RWPE1 (cell line): ENCODE measurements at regions not wholly inside any gene's neighbourhood (a gene's known extent, or its start where the extent isn't known, plus 50 kb on each side); places are given as distances from the start of the nearest gene placed in this dataset.
"Not testable (repeated sequence)": the region's sequence is repeated elsewhere in the genome, so short reads cannot be mapped to it uniquely, and the experiment has no call there.

Experiments
- CTCF ChIA-PET: fragments of 350-600 bp; sonication (Branson Sonifier 250); formaldehyde crosslinking; extraction: SDS; loops from one replicate; lab custom pipeline; 2021; lab: Yijun Ruan, JAX
- POLR2A ChIA-PET: fragments of 400-600 bp; formaldehyde crosslinking; extraction: SDS; loops from one replicate; lab custom pipeline; 2020; ENCODE audit warnings: antibody characterized with exemption; ENCODE audit not compliant: low non-redundant PET; lab: Yijun Ruan, JAX
- DNase-seq: peaks from one replicate; pipeline ENCODE4 v3.0.0; 2012; ENCODE audit warnings: low spot score
- H3K27ac ChIP-seq: fragments of 450-650 bp; 2 replicates; pipeline ENCODE4 v1.5.1; 2017
- TF ChIP-seq, protein P1 (sequence below): fragments of 450-650 bp; conservative IDR thresholded peaks from 2 replicates; pipeline ENCODE4 v1.5.1; 2017; ENCODE audit warnings: low read depth, mild to moderate bottlenecking

DNA sequence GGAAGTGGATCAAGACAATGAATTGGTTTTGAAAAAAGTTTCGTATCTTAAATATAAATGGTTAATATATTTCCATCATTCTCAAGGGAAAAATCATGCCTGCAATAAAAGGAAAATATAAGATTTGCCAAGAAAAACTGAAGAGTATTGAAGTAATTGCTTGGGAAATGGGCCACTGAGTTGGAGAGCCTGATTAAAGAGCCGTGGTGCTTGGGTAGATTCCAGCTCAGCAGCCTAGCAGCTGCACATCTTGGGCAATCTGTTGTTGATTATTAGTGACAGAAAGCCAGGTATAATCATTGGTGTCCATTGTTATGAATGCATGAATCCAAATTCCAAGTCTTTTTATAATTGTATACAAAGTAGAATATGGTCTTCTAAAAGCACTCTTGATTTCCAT lies 800.9 kb upstream of the CHORDC1 start:
- no peak for DNase-seq
- ChIA-PET POLR2A (no interaction called here), CTCF (no interaction called here)
- TF ChIP-seq, protein P1, sequence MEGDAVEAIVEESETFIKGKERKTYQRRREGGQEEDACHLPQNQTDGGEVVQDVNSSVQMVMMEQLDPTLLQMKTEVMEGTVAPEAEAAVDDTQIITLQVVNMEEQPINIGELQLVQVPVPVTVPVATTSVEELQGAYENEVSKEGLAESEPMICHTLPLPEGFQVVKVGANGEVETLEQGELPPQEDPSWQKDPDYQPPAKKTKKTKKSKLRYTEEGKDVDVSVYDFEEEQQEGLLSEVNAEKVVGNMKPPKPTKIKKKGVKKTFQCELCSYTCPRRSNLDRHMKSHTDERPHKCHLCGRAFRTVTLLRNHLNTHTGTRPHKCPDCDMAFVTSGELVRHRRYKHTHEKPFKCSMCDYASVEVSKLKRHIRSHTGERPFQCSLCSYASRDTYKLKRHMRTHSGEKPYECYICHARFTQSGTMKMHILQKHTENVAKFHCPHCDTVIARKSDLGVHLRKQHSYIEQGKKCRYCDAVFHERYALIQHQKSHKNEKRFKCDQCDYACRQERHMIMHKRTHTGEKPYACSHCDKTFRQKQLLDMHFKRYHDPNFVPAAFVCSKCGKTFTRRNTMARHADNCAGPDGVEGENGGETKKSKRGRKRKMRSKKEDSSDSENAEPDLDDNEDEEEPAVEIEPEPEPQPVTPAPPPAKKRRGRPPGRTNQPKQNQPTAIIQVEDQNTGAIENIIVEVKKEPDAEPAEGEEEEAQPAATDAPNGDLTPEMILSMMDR: no peak
- no peak overlapping the region for H3K27ac ChIP-seq

DNA sequence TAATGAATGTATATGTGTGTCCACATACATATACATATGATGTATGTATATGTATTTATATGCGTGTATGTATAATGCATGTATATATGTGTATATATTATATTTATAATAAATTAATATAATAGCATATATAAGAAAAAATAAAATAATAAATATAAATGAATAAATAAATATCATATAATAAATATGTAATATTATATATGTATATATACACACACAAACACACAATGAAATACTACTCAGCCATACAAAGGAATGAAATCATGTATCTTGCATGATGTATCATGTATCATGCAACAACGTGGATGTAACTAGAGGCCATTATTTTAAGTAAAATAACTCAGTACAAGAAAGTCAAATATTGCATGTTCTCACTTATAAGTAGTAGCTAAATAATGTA lies 788.7 kb upstream of the CHORDC1 start:
- POLR2A ChIA-PET: no interaction called here
- no peak for DNase-seq
- CTCF ChIA-PET: no interaction called here
- no peak overlapping the region for H3K27ac ChIP-seq
- TF ChIP-seq, protein P1: no peak

DNA sequence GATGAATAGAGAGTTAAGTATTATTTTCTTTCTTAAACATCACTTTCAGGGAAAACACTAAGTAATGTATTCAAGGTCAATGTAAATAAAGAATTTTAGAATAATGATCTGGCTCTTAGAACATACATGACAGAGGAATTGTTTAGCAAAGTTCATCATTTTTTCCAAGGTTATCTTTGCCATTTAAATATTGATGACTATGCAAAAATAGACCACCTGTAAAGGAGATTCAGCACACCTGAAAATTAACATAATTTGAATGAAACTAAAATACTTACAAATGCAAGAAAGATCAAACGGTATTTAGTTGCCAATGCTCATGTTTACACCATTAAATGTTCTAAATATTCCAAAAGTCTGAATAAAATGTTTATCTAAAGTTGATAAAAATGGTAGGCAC lies 782.6 kb upstream of the CHORDC1 start:
- ChIA-PET CTCF (no interaction called here), POLR2A (no interaction called here)
- TF ChIP-seq, protein P1: no peak
- no peak overlapping the region for H3K27ac ChIP-seq
- DNase-seq: no peak

DNA sequence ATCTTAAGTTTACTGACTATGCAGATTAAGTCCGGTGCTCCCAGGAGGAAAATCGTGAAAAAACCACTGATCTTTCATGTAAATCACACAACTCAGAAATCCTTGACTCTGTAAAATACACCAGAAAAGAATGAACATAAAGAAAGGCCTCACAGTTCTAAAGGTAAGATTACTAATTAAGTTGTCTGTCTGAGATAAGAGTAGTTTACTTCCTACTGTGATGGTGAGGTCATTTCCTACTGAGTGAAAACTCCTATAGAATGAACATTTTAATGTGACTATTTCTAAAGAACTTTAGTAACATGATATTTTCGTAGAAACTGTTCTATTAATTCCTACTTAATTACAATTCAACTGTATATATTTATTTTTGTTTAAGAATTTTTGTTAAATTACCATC lies 774.4 kb upstream of the CHORDC1 start:
- CTCF ChIA-PET: no interaction called here
- no peak for DNase-seq
- no peak overlapping the region for H3K27ac ChIP-seq
- TF ChIP-seq, protein P1: no peak
- POLR2A ChIA-PET: no interaction called here

DNA sequence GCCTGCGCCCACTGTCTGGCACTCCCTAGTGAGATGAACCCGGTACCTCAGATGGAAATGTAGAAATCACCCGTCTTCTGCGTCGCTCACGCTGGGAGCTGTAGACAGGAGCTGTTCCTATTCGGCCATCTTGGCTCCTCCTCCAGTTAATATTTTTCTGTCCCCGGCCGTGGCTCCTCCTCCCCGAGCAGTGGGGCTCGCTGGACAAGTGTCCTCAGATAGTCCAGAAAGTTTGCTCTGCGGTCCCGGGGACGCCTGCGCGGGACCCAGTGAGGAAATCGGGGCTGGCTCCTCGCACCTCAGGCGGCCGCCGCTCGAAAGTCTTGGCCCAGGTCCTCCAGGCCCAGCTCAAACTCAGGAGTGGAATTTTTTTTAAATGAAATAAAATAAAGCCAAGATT lies 749.3 kb upstream of the CHORDC1 start:
- POLR2A ChIA-PET, DNase-seq, CTCF ChIA-PET, H3K27ac ChIP-seq: not testable (repeated sequence)

DNA sequence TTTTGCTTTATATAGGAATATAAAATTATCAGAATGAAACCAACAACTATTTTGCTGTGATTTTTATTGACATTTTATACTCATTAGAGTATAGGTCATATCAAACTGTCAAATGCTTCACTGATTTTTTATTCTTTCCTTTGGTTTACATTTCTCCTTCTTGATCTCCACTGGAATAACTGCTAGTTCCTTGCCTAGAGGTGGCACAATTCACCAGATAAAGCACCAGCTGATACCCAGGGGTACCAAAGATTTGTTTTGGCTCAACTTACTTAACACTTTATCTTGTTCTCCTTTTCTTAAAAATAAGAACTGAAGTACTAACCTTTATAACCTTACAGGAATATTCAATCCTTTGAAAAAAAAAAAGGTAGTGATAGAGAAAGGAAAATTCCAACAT lies 725.1 kb upstream of the CHORDC1 start:
- DNase-seq: no peak
- no peak overlapping the region for H3K27ac ChIP-seq
- TF ChIP-seq, protein P1: no peak
- CTCF ChIA-PET: interaction anchor here (0.7 kb wide), 1 partner anchor 818 kb away, joined by 4 read pairs; no protein-coding TSS in a partner anchor
- POLR2A ChIA-PET: no interaction called here

DNA sequence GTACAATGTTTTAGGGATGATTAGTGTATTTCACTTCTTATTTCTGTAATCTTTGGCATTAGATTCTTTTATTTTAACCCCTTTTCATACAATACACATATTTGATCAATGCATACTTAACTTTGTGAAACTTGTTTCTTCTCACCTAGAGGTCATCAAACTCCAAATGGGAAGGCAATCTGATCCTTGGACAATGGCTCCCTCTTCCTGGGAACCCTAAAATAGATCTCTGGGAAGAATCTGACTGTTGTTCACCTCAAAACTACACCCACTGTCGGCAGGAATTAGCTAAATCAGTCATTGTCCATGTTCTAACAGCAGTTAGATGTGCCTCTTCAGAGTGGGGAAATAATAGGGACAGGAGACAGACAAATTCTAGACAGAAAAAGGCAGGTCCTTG lies 707.4 kb upstream of the CHORDC1 start:
- CTCF ChIA-PET: interaction anchor here (0.9 kb wide), 1 partner anchor 291 kb away, joined by 3 read pairs; no protein-coding TSS in a partner anchor
- TF ChIP-seq, protein P1: no peak
- DNase-seq: no peak
- no peak overlapping the region for H3K27ac ChIP-seq
- POLR2A ChIA-PET: no interaction called here
